H1 (cell line): ENCODE measurements at regions not wholly inside any gene's neighbourhood (a gene's known extent, or its start where the extent isn't known, plus 50 kb on each side); places are given as distances from the start of the nearest gene placed in this dataset.

Experiments
- ATF3 ChIP-seq: IDR thresholded peaks from 2 replicates; pipeline ENCODE4 v1.6.1; 2011; ENCODE audit warnings: low read depth, mild to moderate bottlenecking, low read length; ENCODE audit not compliant: insufficient read depth
- CHD2 ChIP-seq: IDR thresholded peaks from 2 replicates; pipeline ENCODE4 v1.6.1; 2012; ENCODE audit warnings: low read length, improper control_type of control experiment
- CTBP2 ChIP-seq: IDR thresholded peaks from 2 replicates; pipeline ENCODE4 v1.7.0; 2011; ENCODE audit warnings: borderline replicate concordance, mild to moderate bottlenecking, moderate library complexity, mixed read lengths, low read length; ENCODE audit not compliant: insufficient read depth, insufficient read length
- CTCF ChIP-seq, 3 experiments: IDR thresholded peaks; 1 replicate in 2 of 3; 2 replicates in 1 of 3; pipeline versions ENCODE4 v1.5.1 to v1.6.1; 2011; ENCODE audit warnings: low read length in 3 of 3, mild to moderate bottlenecking in 3 of 3, inconsistent platforms in 2 of 3, low read depth in 1 of 3, moderate library complexity in 1 of 3; ENCODE audit not compliant: insufficient read depth in 1 of 3; ENCODE audit errors: control extremely low read depth in 1 of 3
- MAFK ChIP-seq: IDR thresholded peaks from 2 replicates; pipeline ENCODE4 v1.6.1; 2012; ENCODE audit warnings: low read depth, mild to moderate bottlenecking, improper control_type of control experiment, low read length
- PHF8 ChIP-seq: fragments of 200-600 bp; sonication (generic); conservative IDR thresholded peaks from 2 replicates; pipeline ENCODE4 v1.7.1; 2012; ENCODE audit warnings: low read depth, mild to moderate bottlenecking, inconsistent platforms, low read length, moderate library complexity
- SP1 ChIP-seq: IDR thresholded peaks from 2 replicates; pipeline ENCODE4 v1.6.1; 2011; ENCODE audit warnings: low read depth, low read length
- TEAD4 ChIP-seq: IDR thresholded peaks from 2 replicates; pipeline ENCODE4 v1.6.1; 2012; ENCODE audit warnings: low read depth, low read length, inconsistent platforms, mixed read lengths
- TF ChIP-seq, protein P1 (sequence below): fragments of 300-600 bp; sonication (generic); IDR thresholded peaks from 2 replicates; pipeline ENCODE4 v1.7.1; 2012; ENCODE audit warnings: low read length, moderate library complexity, mild to moderate bottlenecking, inconsistent platforms; ENCODE audit not compliant: insufficient replicate concordance

DNA sequence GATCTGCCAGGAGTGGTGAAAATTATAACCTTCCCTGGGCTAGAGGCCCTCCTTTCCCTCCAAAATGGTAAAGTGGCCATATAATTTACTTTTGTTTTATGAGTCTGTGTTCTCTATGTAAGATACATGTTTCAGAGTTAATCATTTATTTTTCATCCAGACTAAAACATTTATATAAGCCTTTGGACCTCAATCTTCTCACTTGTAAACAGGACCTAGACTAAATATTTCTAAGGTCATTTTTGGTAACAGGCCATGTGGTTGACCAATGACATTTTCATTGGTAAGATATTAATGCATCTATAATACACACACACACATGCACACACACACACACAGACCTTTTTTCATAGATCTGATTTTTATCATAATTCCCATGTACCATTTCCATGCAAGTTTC is 79.7 kb upstream of the KCTD1 start (continued):
- TF ChIP-seq, protein P1, sequence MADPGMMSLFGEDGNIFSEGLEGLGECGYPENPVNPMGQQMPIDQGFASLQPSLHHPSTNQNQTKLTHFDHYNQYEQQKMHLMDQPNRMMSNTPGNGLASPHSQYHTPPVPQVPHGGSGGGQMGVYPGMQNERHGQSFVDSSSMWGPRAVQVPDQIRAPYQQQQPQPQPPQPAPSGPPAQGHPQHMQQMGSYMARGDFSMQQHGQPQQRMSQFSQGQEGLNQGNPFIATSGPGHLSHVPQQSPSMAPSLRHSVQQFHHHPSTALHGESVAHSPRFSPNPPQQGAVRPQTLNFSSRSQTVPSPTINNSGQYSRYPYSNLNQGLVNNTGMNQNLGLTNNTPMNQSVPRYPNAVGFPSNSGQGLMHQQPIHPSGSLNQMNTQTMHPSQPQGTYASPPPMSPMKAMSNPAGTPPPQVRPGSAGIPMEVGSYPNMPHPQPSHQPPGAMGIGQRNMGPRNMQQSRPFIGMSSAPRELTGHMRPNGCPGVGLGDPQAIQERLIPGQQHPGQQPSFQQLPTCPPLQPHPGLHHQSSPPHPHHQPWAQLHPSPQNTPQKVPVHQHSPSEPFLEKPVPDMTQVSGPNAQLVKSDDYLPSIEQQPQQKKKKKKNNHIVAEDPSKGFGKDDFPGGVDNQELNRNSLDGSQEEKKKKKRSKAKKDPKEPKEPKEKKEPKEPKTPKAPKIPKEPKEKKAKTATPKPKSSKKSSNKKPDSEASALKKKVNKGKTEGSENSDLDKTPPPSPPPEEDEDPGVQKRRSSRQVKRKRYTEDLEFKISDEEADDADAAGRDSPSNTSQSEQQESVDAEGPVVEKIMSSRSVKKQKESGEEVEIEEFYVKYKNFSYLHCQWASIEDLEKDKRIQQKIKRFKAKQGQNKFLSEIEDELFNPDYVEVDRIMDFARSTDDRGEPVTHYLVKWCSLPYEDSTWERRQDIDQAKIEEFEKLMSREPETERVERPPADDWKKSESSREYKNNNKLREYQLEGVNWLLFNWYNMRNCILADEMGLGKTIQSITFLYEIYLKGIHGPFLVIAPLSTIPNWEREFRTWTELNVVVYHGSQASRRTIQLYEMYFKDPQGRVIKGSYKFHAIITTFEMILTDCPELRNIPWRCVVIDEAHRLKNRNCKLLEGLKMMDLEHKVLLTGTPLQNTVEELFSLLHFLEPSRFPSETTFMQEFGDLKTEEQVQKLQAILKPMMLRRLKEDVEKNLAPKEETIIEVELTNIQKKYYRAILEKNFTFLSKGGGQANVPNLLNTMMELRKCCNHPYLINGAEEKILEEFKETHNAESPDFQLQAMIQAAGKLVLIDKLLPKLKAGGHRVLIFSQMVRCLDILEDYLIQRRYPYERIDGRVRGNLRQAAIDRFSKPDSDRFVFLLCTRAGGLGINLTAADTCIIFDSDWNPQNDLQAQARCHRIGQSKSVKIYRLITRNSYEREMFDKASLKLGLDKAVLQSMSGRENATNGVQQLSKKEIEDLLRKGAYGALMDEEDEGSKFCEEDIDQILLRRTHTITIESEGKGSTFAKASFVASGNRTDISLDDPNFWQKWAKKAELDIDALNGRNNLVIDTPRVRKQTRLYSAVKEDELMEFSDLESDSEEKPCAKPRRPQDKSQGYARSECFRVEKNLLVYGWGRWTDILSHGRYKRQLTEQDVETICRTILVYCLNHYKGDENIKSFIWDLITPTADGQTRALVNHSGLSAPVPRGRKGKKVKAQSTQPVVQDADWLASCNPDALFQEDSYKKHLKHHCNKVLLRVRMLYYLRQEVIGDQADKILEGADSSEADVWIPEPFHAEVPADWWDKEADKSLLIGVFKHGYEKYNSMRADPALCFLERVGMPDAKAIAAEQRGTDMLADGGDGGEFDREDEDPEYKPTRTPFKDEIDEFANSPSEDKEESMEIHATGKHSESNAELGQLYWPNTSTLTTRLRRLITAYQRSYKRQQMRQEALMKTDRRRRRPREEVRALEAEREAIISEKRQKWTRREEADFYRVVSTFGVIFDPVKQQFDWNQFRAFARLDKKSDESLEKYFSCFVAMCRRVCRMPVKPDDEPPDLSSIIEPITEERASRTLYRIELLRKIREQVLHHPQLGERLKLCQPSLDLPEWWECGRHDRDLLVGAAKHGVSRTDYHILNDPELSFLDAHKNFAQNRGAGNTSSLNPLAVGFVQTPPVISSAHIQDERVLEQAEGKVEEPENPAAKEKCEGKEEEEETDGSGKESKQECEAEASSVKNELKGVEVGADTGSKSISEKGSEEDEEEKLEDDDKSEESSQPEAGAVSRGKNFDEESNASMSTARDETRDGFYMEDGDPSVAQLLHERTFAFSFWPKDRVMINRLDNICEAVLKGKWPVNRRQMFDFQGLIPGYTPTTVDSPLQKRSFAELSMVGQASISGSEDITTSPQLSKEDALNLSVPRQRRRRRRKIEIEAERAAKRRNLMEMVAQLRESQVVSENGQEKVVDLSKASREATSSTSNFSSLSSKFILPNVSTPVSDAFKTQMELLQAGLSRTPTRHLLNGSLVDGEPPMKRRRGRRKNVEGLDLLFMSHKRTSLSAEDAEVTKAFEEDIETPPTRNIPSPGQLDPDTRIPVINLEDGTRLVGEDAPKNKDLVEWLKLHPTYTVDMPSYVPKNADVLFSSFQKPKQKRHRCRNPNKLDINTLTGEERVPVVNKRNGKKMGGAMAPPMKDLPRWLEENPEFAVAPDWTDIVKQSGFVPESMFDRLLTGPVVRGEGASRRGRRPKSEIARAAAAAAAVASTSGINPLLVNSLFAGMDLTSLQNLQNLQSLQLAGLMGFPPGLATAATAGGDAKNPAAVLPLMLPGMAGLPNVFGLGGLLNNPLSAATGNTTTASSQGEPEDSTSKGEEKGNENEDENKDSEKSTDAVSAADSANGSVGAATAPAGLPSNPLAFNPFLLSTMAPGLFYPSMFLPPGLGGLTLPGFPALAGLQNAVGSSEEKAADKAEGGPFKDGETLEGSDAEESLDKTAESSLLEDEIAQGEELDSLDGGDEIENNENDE: no peak
- TF ChIP-seq CTCF (IDR thresholded peaks at IDR 0.05; ENCODE audit: control extremely low read depth in 1 of 3, insufficient read depth in 1 of 3, low read depth in 1 of 3, low read length in 3 of 3) (no peak), CTBP2 (no peak), PHF8 (no peak), MAFK (no peak), SP1 (no peak), CHD2 (no peak), TEAD4 (no peak), ATF3 (no peak)
